Brain microvascular endothelial cell (primary cell): ENCODE measurements at regions not wholly inside any gene's neighbourhood (a gene's known extent, or its start where the extent isn't known, plus 50 kb on each side); places are given as distances from the start of the nearest gene placed in this dataset.

Experiments used
- DNase-seq: peaks from one replicate; pipeline ENCODE4 v3.0.0-alpha.2; 2020
- H3K27ac ChIP-seq: fragments of 250-450 bp; sonication (Bioruptor Pico); 2 replicates; pipeline ENCODE4 v1.5.1; 2020; ENCODE audit warnings: mild to moderate bottlenecking, moderate library complexity
- H3K27me3 ChIP-seq: fragments of 250-450 bp; sonication (Bioruptor Pico); replicated peaks from 2 replicates; pipeline ENCODE4 v1.5.1; 2020; ENCODE audit warnings: mild to moderate bottlenecking
- H3K36me3 ChIP-seq: fragments of 250-450 bp; sonication (Bioruptor Pico); replicated peaks from 2 replicates; pipeline ENCODE4 v1.5.1; 2020; ENCODE audit warnings: mild to moderate bottlenecking
- H3K4me3 ChIP-seq: 2 replicates; pipeline ENCODE4 v1.5.1; 2011; ENCODE audit warnings: low read depth, mild to moderate bottlenecking, control low read depth, low read length, moderate library complexity
- in situ Hi-C: cut with HindIII; loops from 2 replicates; pipeline ENCODE4 v1.10.0; 2017; ENCODE audit warnings: low sequenced_read_pairs, low pct_ligation_motif_present
- TF ChIP-seq, protein P1 (sequence below): IDR thresholded peaks from 2 replicates; pipeline ENCODE4 v1.5.1; 2011; ENCODE audit warnings: low read depth, mild to moderate bottlenecking, moderate library complexity, low read length, control low read depth, inconsistent platforms; ENCODE audit errors: missing control alignments

DNA sequence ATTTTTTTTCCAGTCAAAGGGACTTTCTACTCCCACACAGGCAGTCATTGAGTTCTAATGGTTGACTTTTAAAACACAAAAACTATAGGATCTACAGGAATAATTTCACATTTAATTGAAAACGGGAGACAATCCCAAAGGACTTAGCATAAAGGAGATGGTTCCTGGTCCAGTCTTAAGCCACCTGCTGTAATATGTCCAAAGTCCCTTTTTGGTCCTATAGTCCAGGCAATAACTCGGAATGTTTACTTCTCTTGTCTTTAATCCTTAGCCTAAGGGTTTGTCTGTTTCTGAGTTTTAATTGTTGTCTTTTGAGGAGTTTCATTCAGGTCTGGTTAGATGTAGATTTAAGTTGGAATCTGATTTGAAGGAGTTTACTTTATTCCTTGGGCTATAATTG is 184.9 kb downstream of the BAMBI start:
- Histone ChIP-seq H3K36me3 (no peaks in the 10 kb centered on the region), H3K27me3 (no peaks in the 10 kb centered on the region), H3K4me3 (no peak overlapping the region), H3K27ac (no peak overlapping the region)
- in situ Hi-C loops, result no loop called here
- DNase-seq, result no peak
- TF ChIP-seq, protein P1, sequence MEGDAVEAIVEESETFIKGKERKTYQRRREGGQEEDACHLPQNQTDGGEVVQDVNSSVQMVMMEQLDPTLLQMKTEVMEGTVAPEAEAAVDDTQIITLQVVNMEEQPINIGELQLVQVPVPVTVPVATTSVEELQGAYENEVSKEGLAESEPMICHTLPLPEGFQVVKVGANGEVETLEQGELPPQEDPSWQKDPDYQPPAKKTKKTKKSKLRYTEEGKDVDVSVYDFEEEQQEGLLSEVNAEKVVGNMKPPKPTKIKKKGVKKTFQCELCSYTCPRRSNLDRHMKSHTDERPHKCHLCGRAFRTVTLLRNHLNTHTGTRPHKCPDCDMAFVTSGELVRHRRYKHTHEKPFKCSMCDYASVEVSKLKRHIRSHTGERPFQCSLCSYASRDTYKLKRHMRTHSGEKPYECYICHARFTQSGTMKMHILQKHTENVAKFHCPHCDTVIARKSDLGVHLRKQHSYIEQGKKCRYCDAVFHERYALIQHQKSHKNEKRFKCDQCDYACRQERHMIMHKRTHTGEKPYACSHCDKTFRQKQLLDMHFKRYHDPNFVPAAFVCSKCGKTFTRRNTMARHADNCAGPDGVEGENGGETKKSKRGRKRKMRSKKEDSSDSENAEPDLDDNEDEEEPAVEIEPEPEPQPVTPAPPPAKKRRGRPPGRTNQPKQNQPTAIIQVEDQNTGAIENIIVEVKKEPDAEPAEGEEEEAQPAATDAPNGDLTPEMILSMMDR, result no peak

DNA sequence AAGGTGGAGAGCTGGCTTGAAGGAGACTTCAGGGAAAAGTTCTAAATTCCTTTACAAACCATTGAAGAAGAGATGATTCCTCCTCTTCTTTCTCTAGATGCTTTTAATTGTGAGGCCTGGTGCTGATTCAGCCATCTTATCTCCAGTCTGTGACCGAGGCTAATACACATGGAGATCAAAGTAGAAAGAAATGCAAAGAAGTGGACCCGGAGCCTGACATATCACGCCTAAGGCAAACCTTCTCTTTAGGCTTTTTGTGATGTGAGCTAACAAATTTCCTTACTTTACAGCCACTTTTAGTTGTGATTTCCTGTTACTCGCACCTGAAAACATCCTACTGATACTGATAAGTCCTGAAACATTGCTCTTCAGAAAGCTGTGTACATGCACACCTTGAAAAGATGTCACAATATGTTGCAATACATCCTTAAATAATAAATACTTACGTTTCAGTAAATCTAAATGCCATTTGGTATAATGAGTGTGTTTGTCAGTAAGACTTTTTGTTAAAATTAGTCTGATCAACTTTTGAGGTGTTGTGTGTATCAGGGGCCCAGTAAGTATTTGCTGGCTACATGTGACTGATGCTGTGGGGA is 192.4 kb downstream of the BAMBI start:
- in situ Hi-C loops, result no loop called here
- Histone ChIP-seq H3K36me3 (no peaks in the 10 kb centered on the region), H3K4me3 (no peak overlapping the region), H3K27me3 (no peaks in the 10 kb centered on the region), H3K27ac (no peak overlapping the region)
- TF ChIP-seq, protein P1, result no peak
- DNase-seq, result no peak

DNA sequence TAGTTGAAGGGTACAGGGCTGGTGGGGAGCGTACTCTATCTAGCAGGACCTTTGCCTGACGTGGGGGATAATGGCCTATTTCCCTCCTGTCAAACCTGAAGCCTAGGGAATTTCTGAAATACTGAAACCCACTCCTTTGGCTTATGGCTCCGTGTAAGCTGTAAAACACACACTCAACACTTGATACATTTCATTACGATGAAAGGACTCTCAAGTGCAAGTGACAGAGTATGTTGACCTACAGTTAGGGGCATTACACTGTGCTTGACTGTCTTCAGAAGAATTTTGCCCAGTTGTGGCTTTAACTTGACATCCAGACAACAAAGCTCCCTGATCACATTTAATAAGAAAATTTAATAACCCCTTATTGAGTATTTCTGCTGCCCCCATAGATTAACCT is 194.3 kb downstream of the BAMBI start:
- TF ChIP-seq, protein P1, result no peak
- in situ Hi-C loops, result no loop called here
- H3K27ac ChIP-seq, result no peak overlapping the region
- H3K27me3 ChIP-seq, result no peaks in the 10 kb centered on the region
- H3K36me3 ChIP-seq, result no peaks in the 10 kb centered on the region
- no peak for DNase-seq
- H3K4me3 ChIP-seq, result no peak overlapping the region

DNA sequence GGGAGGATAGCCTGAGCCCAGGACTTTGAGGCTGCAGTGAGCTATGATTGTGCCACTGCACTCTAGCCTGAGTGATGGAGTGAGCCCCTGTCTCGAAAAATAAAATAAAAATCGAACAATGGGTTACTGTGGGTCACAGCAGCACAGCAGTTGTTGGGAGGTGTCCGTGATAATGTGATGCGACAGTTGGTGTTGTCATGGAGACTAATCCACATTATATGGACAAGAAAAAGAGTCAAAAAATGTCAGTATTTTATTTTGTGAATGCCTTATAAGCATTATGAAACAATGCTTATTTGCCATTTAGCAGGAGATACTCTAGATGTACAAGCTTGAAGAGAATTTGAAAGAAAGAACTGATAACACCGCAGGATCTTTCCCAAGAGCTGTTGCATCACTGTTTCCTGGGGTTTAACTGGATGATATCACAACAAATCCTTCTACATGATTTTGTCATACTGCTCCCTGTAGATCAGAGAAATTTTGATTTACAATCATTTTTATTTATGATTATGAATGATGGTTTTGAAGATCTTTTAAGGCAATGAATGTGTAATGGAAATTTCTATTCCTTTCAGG is 195.4 kb downstream of the BAMBI start:
- TF ChIP-seq, protein P1, result no peak
- in situ Hi-C loops, result no loop called here
- no peak overlapping the region for H3K27ac ChIP-seq
- no peaks in the 10 kb centered on the region for H3K36me3 ChIP-seq
- no peaks in the 10 kb centered on the region for H3K27me3 ChIP-seq
- no peak for DNase-seq
- no peak overlapping the region for H3K4me3 ChIP-seq

DNA sequence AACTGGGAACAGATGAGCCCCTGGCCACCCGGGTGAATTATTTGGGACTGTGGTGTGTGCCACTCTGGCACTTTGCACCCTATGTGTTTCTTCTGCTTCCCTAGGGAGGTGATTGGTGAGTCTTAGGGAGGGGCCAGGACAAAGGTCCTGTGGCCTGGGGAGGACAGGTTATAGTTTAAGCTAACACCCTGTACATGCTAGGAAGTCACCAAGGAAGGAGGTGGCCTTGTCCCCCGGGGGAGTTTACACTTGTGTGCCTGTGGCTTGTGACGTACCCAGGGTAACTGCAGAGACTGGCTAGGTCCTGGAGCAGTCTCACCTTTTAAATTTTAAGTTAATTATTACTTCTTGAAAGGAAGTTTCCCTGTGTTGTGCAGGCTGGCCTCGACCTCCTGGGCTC is 196.2 kb downstream of the BAMBI start:
- TF ChIP-seq, protein P1, result no peak

DNA sequence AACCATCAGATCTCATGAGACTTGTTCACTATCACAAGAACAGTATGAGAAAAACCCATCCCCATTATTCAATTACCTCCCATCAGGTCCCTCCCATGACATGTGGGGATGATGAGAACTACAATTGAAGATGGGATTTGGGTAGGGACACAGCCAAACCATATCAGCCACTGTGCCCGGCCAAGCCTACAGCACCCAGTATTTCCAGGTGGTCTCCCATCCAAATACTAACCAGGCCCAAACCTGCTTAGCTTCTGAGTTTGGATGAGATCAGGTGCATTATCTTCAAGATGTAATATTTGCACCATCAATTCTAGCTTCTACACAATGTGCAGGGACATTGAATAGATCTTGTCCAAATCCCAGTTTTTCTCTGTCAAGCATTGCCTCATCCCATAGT is 196.9 kb downstream of the BAMBI start:
- TF ChIP-seq, protein P1, result no peak
- Histone ChIP-seq H3K27ac (no peak overlapping the region), H3K27me3 (no peaks in the 10 kb centered on the region), H3K36me3 (no peaks in the 10 kb centered on the region), H3K4me3 (no peak overlapping the region)
- in situ Hi-C loops, result no loop called here
- DNase-seq, result no peak

More for the DNA sequence above, 196.2 kb downstream of the BAMBI start:
- no peak overlapping the region for H3K4me3 ChIP-seq
- H3K27me3 ChIP-seq, result no peaks in the 10 kb centered on the region
- H3K27ac ChIP-seq, result no peak overlapping the region
- no peak for DNase-seq
- H3K36me3 ChIP-seq, result no peaks in the 10 kb centered on the region
- in situ Hi-C loops, result no loop called here
